ENCODE measurements at regions not wholly inside any gene's neighbourhood (a gene's known extent, or its start where the extent isn't known, plus 50 kb on each side); places are given as distances from the start of the nearest gene placed in this dataset.
"Not testable (repeated sequence)": the region's sequence is repeated elsewhere in the genome, so short reads cannot be mapped to it uniquely, and the experiment has no call there.

- DNase-seq = no peak
These were observed 194.2 kb upstream of the HDAC4 start for GRCh38 chr2:239594772-239595608.

GRCh38 chr2:239594019-239594771 lies 193.4 kb upstream of the HDAC4 start:
- DNase-seq = no peak

GRCh38 chr2:239593455-239593854 lies 192.6 kb upstream of the HDAC4 start:
- DNase-seq = no peak

GRCh38 chr2:239592629-239593290 lies 191.9 kb upstream of the HDAC4 start:
- not testable (repeated sequence) for DNase-seq

GRCh38 chr2:239590995-239591915 lies 190.4 kb upstream of the HDAC4 start:
- no peak for DNase-seq

- DNase-seq = no peak
These were observed 189.5 kb upstream of the HDAC4 start for GRCh38 chr2:239590276-239590675.

GRCh38 chr2:239589833-239590232 lies 189.0 kb upstream of the HDAC4 start:
- no peak for DNase-seq

- no peak for DNase-seq
These were observed 188.5 kb upstream of the HDAC4 start for GRCh38 chr2:239589270-239589825.

- no peak for DNase-seq
These were observed 187.8 kb upstream of the HDAC4 start for GRCh38 chr2:239588451-239589269.

- no peak for DNase-seq
These were observed 187.0 kb upstream of the HDAC4 start for GRCh38 chr2:239587841-239588240.

- no peak for DNase-seq
These were observed 186.5 kb upstream of the HDAC4 start for GRCh38 chr2:239587311-239587731.

- no peak for DNase-seq
These were observed 186.0 kb upstream of the HDAC4 start for GRCh38 chr2:239586651-239587310.

- no peak for DNase-seq
These were observed 184.6 kb upstream of the HDAC4 start for GRCh38 chr2:239585422-239585821.

- DNase-seq = no peak
These were observed 184.2 kb upstream of the HDAC4 start for GRCh38 chr2:239584986-239585385.

GRCh38 chr2:239583879-239584859 lies 183.3 kb upstream of the HDAC4 start:
- no peak for DNase-seq

GRCh38 chr2:239583171-239583878 lies 182.5 kb upstream of the HDAC4 start:
- no peak for DNase-seq

GRCh38 chr2:239582476-239582875 lies 181.7 kb upstream of the HDAC4 start:
- no peak for DNase-seq

GRCh38 chr2:239581352-239581901 lies 180.6 kb upstream of the HDAC4 start:
- no peak for DNase-seq

GRCh38 chr2:239580199-239580527 lies 179.3 kb upstream of the HDAC4 start:
- no peak for DNase-seq

Data from activated naive CD4-positive, alpha-beta T cell (primary cell).